ENCODE measurements at regions not wholly inside any gene's neighbourhood (a gene's known extent, or its start where the extent isn't known, plus 50 kb on each side); places are given as distances from the start of the nearest gene placed in this dataset.

DNA sequence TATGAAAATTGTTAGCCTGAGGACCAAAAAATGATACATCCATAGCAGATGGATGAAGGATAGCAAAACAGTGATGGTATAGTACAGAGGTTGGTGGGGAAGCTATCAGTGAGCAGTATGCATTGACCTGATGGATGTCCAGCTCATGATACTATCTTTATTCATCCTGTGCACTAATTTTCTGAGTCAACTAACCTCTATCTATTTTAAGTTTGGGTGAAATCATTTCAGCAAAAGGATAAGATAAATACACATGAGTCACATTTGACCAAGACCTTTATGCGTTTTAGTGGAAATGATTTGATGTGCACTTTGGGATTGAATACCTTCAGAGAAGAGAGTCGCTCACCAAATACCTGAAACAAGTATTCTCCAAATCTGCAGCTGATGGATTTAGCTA lies 351.0 kb upstream of the NR3C2 start:
- H3K4me3 ChIP-seq (ENCODE audit: low read depth in 1 of 2, low read length in 2 of 2) = no peak overlapping the region
- peaks cover under 1% of the 10 kb centered on the region for H3K4me1 ChIP-seq (ENCODE audit: insufficient read depth, low read length)
- no peaks in the 10 kb centered on the region for H3K36me3 ChIP-seq (ENCODE audit: insufficient read depth, low read length)
- no peaks in the 10 kb centered on the region for H3K27me3 ChIP-seq (ENCODE audit: control insufficient read depth in 1 of 2, insufficient read depth in 2 of 2, low read length in 2 of 2)
- H3K27ac ChIP-seq (ENCODE audit: low read depth, low read length) = no peak overlapping the region
- H3K9ac ChIP-seq (ENCODE audit: low read length) = no peak overlapping the region
- no peaks in the 10 kb centered on the region for H3K9me3 ChIP-seq (ENCODE audit: low read length)

DNA sequence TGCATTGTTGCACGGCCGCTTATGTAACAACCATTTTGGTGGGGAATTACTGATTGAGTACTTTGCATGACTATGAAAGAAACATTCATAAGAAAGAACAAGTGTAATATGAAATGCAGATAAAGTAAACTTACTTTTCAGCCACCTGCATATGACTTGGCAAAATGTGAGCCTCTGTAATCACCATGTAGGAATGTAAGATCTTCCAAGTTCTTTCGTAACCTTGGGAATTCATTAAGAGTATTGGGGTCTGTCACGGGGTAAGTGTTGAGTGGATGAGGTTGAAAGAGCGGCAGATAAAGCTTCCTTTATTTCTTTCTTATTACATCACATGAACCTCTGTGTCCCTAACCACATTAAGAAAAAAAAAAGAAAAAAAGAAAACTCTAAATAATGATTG lies 348.5 kb upstream of the NR3C2 start:
- Histone ChIP-seq H3K27ac (ENCODE audit: low read depth, low read length) (no peak overlapping the region), H3K9me3 (ENCODE audit: low read length) (no peaks in the 10 kb centered on the region), H3K27me3 (ENCODE audit: control insufficient read depth in 1 of 2, insufficient read depth in 2 of 2, low read length in 2 of 2) (no peaks in the 10 kb centered on the region), H3K9ac (ENCODE audit: low read length) (no peak overlapping the region), H3K36me3 (ENCODE audit: insufficient read depth, low read length) (no peaks in the 10 kb centered on the region), H3K4me1 (ENCODE audit: insufficient read depth, low read length) (peaks cover 9% of the 10 kb centered on the region), H3K4me3 (ENCODE audit: low read depth in 1 of 2, low read length in 2 of 2) (no peak overlapping the region)

DNA sequence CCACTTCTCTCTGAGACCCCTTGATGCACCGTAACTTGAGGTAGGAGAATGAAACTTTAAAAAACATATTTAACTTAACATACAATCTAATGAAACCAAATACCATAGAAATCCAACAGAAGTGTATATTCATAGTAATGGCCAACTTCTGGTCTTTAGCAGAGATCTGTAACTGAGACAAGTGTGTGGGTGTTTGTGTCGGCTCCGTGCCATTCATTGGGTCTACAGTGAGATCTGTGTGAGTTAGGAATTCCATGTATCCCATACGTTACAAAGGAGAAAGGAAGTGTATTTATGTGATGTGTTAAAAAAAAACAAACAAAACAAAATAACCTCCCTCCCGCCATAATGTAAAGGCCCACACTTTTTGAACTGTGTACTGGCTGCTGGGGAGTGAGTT lies 348.0 kb upstream of the NR3C2 start:
- H3K27me3 ChIP-seq (ENCODE audit: control insufficient read depth in 1 of 2, insufficient read depth in 2 of 2, low read length in 2 of 2) = no peaks in the 10 kb centered on the region
- H3K9me3 ChIP-seq (ENCODE audit: low read length) = no peaks in the 10 kb centered on the region
- H3K27ac ChIP-seq (ENCODE audit: low read depth, low read length) = no peak overlapping the region
- peaks cover 9% of the 10 kb centered on the region for H3K4me1 ChIP-seq (ENCODE audit: insufficient read depth, low read length)
- no peaks in the 10 kb centered on the region for H3K36me3 ChIP-seq (ENCODE audit: insufficient read depth, low read length)
- H3K9ac ChIP-seq (ENCODE audit: low read length) = no peak overlapping the region
- no peak overlapping the region for H3K4me3 ChIP-seq (ENCODE audit: low read depth in 1 of 2, low read length in 2 of 2)

DNA sequence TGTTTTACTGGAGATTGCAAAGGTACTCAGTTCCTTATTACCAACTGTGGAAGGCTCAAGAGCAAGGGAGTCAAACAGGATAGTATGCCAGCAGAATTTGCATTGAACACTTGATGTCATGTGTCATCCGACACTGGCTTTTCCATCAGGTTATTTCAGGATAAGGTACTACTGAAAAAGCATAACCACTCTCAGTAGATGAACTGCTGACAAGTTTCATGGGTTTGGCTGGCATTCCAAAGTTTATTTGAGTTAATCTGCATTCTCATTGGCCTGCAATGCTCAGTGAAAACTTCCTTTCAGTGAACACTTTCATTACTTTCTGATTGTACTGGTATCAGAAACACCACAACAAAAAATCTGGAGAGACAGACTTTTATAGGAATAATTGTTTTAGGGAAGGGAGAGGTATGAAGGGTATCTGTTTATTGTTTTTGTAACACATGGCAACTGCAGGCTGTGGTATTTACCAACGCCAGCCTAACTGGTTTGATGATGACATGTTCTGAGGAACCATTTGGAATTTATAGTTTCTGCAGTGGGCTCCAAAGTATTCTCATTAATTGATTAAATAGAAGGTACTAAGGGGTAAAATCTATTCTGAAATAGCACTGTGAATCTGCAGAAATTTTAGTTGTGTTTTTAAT lies 345.7 kb upstream of the NR3C2 start:
- no peaks in the 10 kb centered on the region for H3K9me3 ChIP-seq (ENCODE audit: low read length)
- H3K4me1 ChIP-seq (ENCODE audit: insufficient read depth, low read length) = peaks cover 9% of the 10 kb centered on the region
- H3K27ac ChIP-seq (ENCODE audit: low read depth, low read length) = no peak overlapping the region
- H3K4me3 ChIP-seq (ENCODE audit: low read depth in 1 of 2, low read length in 2 of 2) = no peak overlapping the region
- no peaks in the 10 kb centered on the region for H3K36me3 ChIP-seq (ENCODE audit: insufficient read depth, low read length)
- H3K9ac ChIP-seq (ENCODE audit: low read length) = no peak overlapping the region
- no peaks in the 10 kb centered on the region for H3K27me3 ChIP-seq (ENCODE audit: control insufficient read depth in 1 of 2, insufficient read depth in 2 of 2, low read length in 2 of 2)

DNA sequence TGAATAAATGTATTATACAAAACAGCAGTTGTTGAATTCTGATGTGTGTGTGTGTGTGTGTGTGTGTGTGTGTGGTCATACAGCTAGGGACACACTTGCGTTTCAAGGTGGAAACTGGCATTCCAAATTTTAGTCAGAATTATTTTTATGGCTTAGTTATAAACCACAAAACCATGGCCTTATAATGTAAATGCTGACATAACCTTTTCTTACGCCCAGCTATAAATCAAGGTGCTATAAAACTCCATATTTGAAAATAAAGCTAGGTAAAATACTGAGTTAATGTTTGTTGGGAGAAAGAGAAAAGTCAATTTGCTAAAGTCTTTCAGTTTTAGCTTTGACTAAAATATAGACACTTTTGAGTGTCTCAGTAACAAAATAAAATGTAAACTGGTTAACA lies 345.1 kb upstream of the NR3C2 start:
- Histone ChIP-seq H3K27me3 (ENCODE audit: control insufficient read depth in 1 of 2, insufficient read depth in 2 of 2, low read length in 2 of 2) (no peaks in the 10 kb centered on the region), H3K9me3 (ENCODE audit: low read length) (no peaks in the 10 kb centered on the region), H3K27ac (ENCODE audit: low read depth, low read length) (no peak overlapping the region), H3K4me1 (ENCODE audit: insufficient read depth, low read length) (peaks cover 9% of the 10 kb centered on the region), H3K4me3 (ENCODE audit: low read depth in 1 of 2, low read length in 2 of 2) (no peak overlapping the region), H3K36me3 (ENCODE audit: insufficient read depth, low read length) (no peaks in the 10 kb centered on the region), H3K9ac (ENCODE audit: low read length) (no peak overlapping the region)

DNA sequence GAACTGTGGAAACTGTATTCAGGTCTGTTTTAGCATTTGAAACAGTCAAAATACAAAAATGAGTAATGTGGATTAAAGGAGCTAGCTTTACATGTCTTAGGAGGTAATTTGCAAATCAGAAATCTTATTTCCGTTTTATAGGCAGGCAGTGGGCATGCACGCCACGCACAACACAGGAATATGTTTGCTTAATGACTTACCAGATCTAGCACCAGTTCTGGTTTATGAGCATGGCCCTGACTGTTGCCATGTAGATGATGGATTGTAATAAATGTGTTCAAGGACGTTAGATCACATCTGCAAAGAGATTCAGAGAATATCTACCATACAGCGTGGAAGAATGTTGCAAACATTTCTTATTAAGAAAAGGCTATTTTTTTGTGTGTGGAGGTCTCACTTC lies 344.5 kb upstream of the NR3C2 start:
- peaks cover 9% of the 10 kb centered on the region for H3K4me1 ChIP-seq (ENCODE audit: insufficient read depth, low read length)

DNA sequence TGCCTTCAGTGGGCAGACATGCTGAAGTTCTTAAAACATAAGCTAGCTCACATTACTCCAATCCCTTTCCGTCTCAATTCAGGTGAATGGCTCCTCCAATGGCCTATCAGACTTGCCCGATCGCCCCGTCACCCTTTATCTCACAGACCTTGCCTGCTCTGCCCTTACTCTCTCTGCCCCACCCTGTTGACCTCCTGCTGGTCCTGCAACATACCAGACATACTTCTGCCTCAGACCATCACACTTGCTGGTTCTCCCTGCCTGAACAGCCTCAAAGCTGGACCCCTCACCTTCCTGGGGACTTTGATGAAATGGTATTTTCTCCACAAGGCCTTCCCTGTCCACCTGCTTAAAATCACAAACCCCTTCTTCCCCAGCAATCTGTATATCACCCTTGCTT lies 340.1 kb upstream of the NR3C2 start:
- no peak overlapping the region for H3K9ac ChIP-seq (ENCODE audit: low read length)
- H3K4me3 ChIP-seq (ENCODE audit: low read depth in 1 of 2, low read length in 2 of 2) = no peak overlapping the region
- no peaks in the 10 kb centered on the region for H3K27me3 ChIP-seq (ENCODE audit: control insufficient read depth in 1 of 2, insufficient read depth in 2 of 2, low read length in 2 of 2)
- no peaks in the 10 kb centered on the region for H3K9me3 ChIP-seq (ENCODE audit: low read length)
- H3K27ac ChIP-seq (ENCODE audit: low read depth, low read length) = no peak overlapping the region
- no peaks in the 10 kb centered on the region for H3K36me3 ChIP-seq (ENCODE audit: insufficient read depth, low read length)
- no peaks in the 10 kb centered on the region for H3K4me1 ChIP-seq (ENCODE audit: insufficient read depth, low read length)

More for the DNA sequence above, 344.5 kb upstream of the NR3C2 start:
- Histone ChIP-seq H3K27ac (ENCODE audit: low read depth, low read length) (no peak overlapping the region), H3K9ac (ENCODE audit: low read length) (no peak overlapping the region), H3K4me3 (ENCODE audit: low read depth in 1 of 2, low read length in 2 of 2) (no peak overlapping the region), H3K36me3 (ENCODE audit: insufficient read depth, low read length) (no peaks in the 10 kb centered on the region), H3K27me3 (ENCODE audit: control insufficient read depth in 1 of 2, insufficient read depth in 2 of 2, low read length in 2 of 2) (no peaks in the 10 kb centered on the region), H3K9me3 (ENCODE audit: low read length) (no peaks in the 10 kb centered on the region)

DNA sequence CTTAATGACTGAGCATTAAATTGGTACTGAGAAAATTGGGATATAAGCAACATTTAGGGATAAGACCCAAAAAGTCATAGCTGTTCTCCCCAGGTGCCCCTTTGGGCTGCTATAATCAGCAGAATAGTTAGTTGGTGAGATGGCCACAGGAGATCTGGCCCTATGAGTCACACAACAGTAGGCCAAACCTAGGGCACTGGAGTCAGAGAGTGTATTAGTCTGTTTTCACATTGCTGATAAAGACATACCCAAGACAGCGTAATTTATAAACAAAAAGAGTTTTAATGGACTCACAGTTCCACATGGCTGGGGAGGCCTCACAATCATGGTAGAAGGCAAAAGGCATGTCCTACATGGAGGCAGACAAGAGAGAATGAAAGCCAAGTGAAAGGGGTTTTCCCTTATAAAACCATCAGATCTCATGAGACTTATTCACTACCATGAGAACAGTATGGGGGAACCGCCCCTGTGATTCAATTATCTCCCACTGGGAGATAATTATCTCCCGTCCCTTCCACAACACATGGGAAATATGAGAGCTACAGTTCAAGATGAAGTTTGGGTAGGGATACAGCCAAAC lies 338.3 kb upstream of the NR3C2 start:
- Histone ChIP-seq H3K27me3 (ENCODE audit: control insufficient read depth in 1 of 2, insufficient read depth in 2 of 2, low read length in 2 of 2) (no peaks in the 10 kb centered on the region), H3K9ac (ENCODE audit: low read length) (no peak overlapping the region), H3K9me3 (ENCODE audit: low read length) (no peaks in the 10 kb centered on the region), H3K4me1 (ENCODE audit: insufficient read depth, low read length) (no peaks in the 10 kb centered on the region), H3K27ac (ENCODE audit: low read depth, low read length) (no peak overlapping the region), H3K4me3 (ENCODE audit: low read depth in 1 of 2, low read length in 2 of 2) (no peak overlapping the region), H3K36me3 (ENCODE audit: insufficient read depth, low read length) (no peaks in the 10 kb centered on the region)

DNA sequence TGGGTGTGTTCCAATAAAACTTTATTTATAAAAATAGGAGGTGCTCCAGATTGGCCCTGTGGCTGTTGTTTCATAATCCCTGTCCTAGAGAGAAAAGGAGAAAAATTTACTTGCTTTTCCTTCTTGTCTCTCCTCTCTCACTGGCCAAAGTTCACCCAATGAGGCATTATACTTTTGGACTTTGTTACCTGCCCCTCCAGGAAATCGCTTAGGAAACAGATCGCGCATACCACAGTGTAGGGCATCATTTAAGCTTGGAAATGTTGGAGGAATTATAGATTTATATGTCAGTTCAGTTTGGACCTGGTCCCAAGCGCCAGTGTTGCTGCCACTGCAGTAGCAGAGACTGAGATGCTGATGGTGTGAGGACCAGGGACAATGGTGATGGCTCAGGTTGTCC lies 337.6 kb upstream of the NR3C2 start:
- no peaks in the 10 kb centered on the region for H3K4me1 ChIP-seq (ENCODE audit: insufficient read depth, low read length)
- no peaks in the 10 kb centered on the region for H3K9me3 ChIP-seq (ENCODE audit: low read length)
- H3K36me3 ChIP-seq (ENCODE audit: insufficient read depth, low read length) = no peaks in the 10 kb centered on the region
- H3K27me3 ChIP-seq (ENCODE audit: control insufficient read depth in 1 of 2, insufficient read depth in 2 of 2, low read length in 2 of 2) = no peaks in the 10 kb centered on the region
- H3K27ac ChIP-seq (ENCODE audit: low read depth, low read length) = no peak overlapping the region
- H3K4me3 ChIP-seq (ENCODE audit: low read depth in 1 of 2, low read length in 2 of 2) = no peak overlapping the region
- H3K9ac ChIP-seq (ENCODE audit: low read length) = no peak overlapping the region

DNA sequence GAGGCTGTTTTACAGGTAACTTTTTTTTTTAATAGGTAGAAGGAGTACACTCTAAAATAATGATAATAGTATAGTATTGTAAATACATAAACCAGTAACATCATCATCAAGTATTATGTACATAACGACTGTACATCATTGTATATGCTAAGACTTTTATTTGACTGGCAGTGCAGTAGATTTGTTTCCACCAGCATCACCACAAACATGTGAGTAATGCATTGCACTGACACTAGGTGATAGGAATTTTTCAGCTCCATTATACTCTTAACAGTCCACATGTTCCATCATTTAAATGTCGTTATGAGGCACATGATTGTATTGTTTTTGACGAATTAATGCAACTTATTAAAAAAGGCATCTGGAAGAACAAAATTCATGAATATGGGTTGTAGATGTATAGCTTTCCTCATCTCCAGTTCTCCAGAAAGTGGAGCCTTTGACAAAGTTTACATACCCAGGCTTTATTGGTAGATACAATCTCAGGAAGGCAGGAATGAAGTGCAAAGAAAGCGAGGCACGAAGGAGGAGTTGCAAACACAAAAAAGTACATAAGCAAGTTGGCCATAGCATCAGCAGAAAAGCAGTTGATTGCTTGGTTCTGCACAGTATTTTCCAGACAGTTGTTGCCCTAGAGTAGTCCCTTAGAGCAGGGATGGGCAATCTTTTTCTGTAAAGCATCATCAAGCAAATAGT lies 336.9 kb upstream of the NR3C2 start:
- H3K27me3 ChIP-seq (ENCODE audit: control insufficient read depth in 1 of 2, insufficient read depth in 2 of 2, low read length in 2 of 2) = no peaks in the 10 kb centered on the region
- H3K27ac ChIP-seq (ENCODE audit: low read depth, low read length) = no peak overlapping the region
- no peaks in the 10 kb centered on the region for H3K4me1 ChIP-seq (ENCODE audit: insufficient read depth, low read length)
- no peaks in the 10 kb centered on the region for H3K36me3 ChIP-seq (ENCODE audit: insufficient read depth, low read length)
- H3K9ac ChIP-seq (ENCODE audit: low read length) = no peak overlapping the region
- no peak overlapping the region for H3K4me3 ChIP-seq (ENCODE audit: low read depth in 1 of 2, low read length in 2 of 2)
- H3K9me3 ChIP-seq (ENCODE audit: low read length) = no peaks in the 10 kb centered on the region

DNA sequence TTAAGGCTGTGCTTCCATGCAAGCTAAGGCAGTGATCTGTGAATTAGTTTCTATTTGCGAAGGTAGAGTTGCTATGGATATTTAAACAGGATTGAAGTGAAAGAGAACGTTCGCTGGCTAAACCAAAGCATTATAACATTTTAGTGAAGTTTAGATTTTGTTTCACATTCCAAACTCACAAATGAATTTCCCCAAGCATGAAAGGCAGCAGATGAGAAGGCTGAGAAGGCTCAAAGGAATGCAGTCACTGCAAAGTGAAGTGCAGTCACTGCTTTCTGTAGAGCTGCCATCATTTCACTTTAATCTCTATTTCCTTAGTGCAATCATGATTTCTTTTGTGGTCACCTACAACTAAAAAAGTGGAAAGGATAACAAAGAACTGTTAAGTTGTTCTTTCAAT lies 334.7 kb upstream of the NR3C2 start:
- H3K27me3 ChIP-seq (ENCODE audit: control insufficient read depth in 1 of 2, insufficient read depth in 2 of 2, low read length in 2 of 2) = no peaks in the 10 kb centered on the region
- no peak overlapping the region for H3K4me3 ChIP-seq (ENCODE audit: low read depth in 1 of 2, low read length in 2 of 2)
- no peak overlapping the region for H3K27ac ChIP-seq (ENCODE audit: low read depth, low read length)
- H3K4me1 ChIP-seq (ENCODE audit: insufficient read depth, low read length) = no peaks in the 10 kb centered on the region
- no peaks in the 10 kb centered on the region for H3K9me3 ChIP-seq (ENCODE audit: low read length)
- no peak overlapping the region for H3K9ac ChIP-seq (ENCODE audit: low read length)
- no peaks in the 10 kb centered on the region for H3K36me3 ChIP-seq (ENCODE audit: insufficient read depth, low read length)

DNA sequence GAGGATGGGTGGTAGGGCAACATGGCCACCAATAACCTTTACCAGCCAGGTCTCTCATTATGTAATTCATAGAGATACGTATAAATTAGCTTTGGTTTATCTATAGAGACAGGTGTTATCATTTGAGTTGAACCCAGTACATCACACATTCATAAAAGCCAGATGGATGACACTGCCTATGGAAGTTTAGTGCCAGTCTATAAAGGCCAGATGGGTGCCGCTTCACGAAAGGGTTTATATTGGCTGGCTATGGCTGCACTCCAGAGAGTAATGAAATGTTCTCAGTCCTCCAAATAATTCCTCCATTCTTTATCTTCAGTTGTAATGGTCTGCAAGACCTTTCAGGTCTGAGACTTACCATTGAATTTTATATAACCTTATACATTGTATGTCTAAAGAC lies 331.9 kb upstream of the NR3C2 start:
- no peak overlapping the region for H3K27ac ChIP-seq (ENCODE audit: low read depth, low read length)
- H3K4me3 ChIP-seq (ENCODE audit: low read depth in 1 of 2, low read length in 2 of 2) = no peak overlapping the region
- no peaks in the 10 kb centered on the region for H3K27me3 ChIP-seq (ENCODE audit: control insufficient read depth in 1 of 2, insufficient read depth in 2 of 2, low read length in 2 of 2)
- no peaks in the 10 kb centered on the region for H3K4me1 ChIP-seq (ENCODE audit: insufficient read depth, low read length)
- no peak overlapping the region for H3K9ac ChIP-seq (ENCODE audit: low read length)
- no peaks in the 10 kb centered on the region for H3K36me3 ChIP-seq (ENCODE audit: insufficient read depth, low read length)
- no peaks in the 10 kb centered on the region for H3K9me3 ChIP-seq (ENCODE audit: low read length)

Data from muscle layer of colon (tissue), 2 donors.